ENCODE measurements at regions not wholly inside any gene's neighbourhood (a gene's known extent, or its start where the extent isn't known, plus 50 kb on each side); places are given as distances from the start of the nearest gene placed in this dataset.

GRCh38 chr12:58601529-58601928 lies 318.8 kb downstream of the LRIG3 start:
- intact Hi-C loops (cut with DNase I; ENCODE audit: low total_unique reads) = no loop called here
- Histone ChIP-seq H3K4me3 (no peak overlapping the region), H3K9me3 (peaks cover 0 to 3% (median 0%) of the 10 kb centered on the region in 8 donors), H3K4me1 (no peaks in the 10 kb centered on the region), H3K27me3 (replicated peaks in 1 of 7) (no peaks in the 10 kb centered on the region), H3K27ac (no peak overlapping the region), H3K36me3 (no peaks in the 10 kb centered on the region)
- DNase-seq = no peak
- 46 to 60% (median 54%) methylated on average over 1 of the region's 1 CpG for WGBS, 5 donors
- TF ChIP-seq POLR2A (IDR thresholded peaks at IDR 0.05) (no peak), CTCF (IDR thresholded peaks at IDR 0.05 in 8 of 11, conservative IDR thresholded peaks at IDR 0.05 in 3 of 11) (no peak), POLR2AphosphoS5 (IDR thresholded peaks at IDR 0.05) (no peak)

GRCh38 chr12:58602179-58602578 lies 318.1 kb downstream of the LRIG3 start:
- TF ChIP-seq POLR2A (IDR thresholded peaks at IDR 0.05) = no peak
- no peak for TF ChIP-seq CTCF (IDR thresholded peaks at IDR 0.05 in 8 of 11, conservative IDR thresholded peaks at IDR 0.05 in 3 of 11)
- TF ChIP-seq POLR2AphosphoS5 (IDR thresholded peaks at IDR 0.05) = no peak
- WGBS, 5 donors = 80 to 90% (median 84%) methylated on average over 6 of the region's 6 CpGs
- H3K27me3 ChIP-seq (replicated peaks in 1 of 7) = no peaks in the 10 kb centered on the region
- DNase-seq = no peak
- H3K36me3 ChIP-seq = no peaks in the 10 kb centered on the region
- no peaks in the 10 kb centered on the region for H3K4me1 ChIP-seq
- no peak overlapping the region for H3K27ac ChIP-seq
- intact Hi-C loops (cut with DNase I; ENCODE audit: low total_unique reads) = no loop called here
- peaks cover 0 to 3% (median 0%) of the 10 kb centered on the region in 8 donors for H3K9me3 ChIP-seq
- no peak overlapping the region for H3K4me3 ChIP-seq

- peaks cover 0 to 3% (median 0%) of the 10 kb centered on the region in 8 donors for H3K9me3 ChIP-seq
- H3K36me3 ChIP-seq = no peaks in the 10 kb centered on the region
- H3K27me3 ChIP-seq (replicated peaks in 1 of 7) = no peaks in the 10 kb centered on the region
- intact Hi-C loops (cut with DNase I; ENCODE audit: low total_unique reads) = no loop called here
- no peaks in the 10 kb centered on the region for H3K4me1 ChIP-seq
- H3K27ac ChIP-seq = no peak overlapping the region
- no peak for TF ChIP-seq POLR2A (IDR thresholded peaks at IDR 0.05)
- no peak for TF ChIP-seq CTCF (IDR thresholded peaks at IDR 0.05 in 8 of 11, conservative IDR thresholded peaks at IDR 0.05 in 3 of 11)
- whole genome bisulfite sequencing, 5 donors = 81 to 95% (median 89%) methylated on average over 1 of the region's 1 CpG
- no peak overlapping the region for H3K4me3 ChIP-seq
- no peak for DNase-seq
Measured at GRCh38 chr12:58602736-58603135, 317.6 kb downstream of the LRIG3 start.

DNA sequence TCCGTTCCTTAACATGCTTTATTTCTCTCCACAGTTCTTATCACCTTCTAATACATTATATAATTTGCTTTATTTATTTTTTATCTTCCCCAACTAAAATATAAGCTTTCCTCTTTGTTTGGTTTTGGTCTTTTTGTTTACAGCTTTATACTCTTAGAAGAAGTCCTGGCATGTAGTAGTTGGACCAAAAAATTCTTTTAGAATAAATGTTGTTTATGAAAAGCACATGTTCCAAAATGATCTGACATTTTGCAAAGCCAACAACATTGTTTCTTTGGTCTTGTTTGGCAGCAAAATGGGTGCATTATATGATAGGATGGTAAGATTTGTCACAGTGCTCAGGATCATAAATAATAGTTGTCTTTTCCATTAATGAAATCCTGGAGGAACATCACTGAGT lies 312.5 kb downstream of the LRIG3 start:
- 0 to 57% (median 0%) methylated on average over 1 of the region's 1 CpG for WGBS, 5 donors
- no peak overlapping the region for H3K27ac ChIP-seq
- no peak overlapping the region for H3K4me3 ChIP-seq
- TF ChIP-seq POLR2AphosphoS5 (IDR thresholded peaks at IDR 0.05) = no peak
- TF ChIP-seq CTCF (IDR thresholded peaks at IDR 0.05 in 8 of 11, conservative IDR thresholded peaks at IDR 0.05 in 3 of 11) = no peak
- TF ChIP-seq POLR2A (IDR thresholded peaks at IDR 0.05) = no peak
- DNase-seq = no peak
- H3K9me3 ChIP-seq = peaks cover 0 to 3% (median 0%) of the 10 kb centered on the region in 8 donors
- intact Hi-C loops (cut with DNase I; ENCODE audit: low total_unique reads) = no loop called here
- no peaks in the 10 kb centered on the region for H3K27me3 ChIP-seq (replicated peaks in 1 of 7)
- H3K4me1 ChIP-seq = no peaks in the 10 kb centered on the region
- no peaks in the 10 kb centered on the region for H3K36me3 ChIP-seq

Measured in spleen (tissue), 11 donors.